Smooth muscle cell (in vitro differentiated cells): ENCODE measurements at regions not wholly inside any gene's neighbourhood (a gene's known extent, or its start where the extent isn't known, plus 50 kb on each side); places are given as distances from the start of the nearest gene placed in this dataset.
"Not testable (repeated sequence)": the region's sequence is repeated elsewhere in the genome, so short reads cannot be mapped to it uniquely, and the experiment has no call there.

ENCODE experiments used
- DNase-seq: peaks from one replicate; lab custom pipeline; 2025; ENCODE audit not compliant: unreplicated experiment; lab: John Stamatoyannopoulos, UW
- H2AFZ ChIP-seq: fragments of 200-600 bp; sonication (generic); 2 replicates; pipeline ENCODE4 v1.6.0; 2016; ENCODE audit warnings: antibody characterized with exemption, low read depth, mild to moderate bottlenecking
- H3F3A ChIP-seq: fragments of 200-600 bp; sonication (generic); 2 replicates; pipeline ENCODE4 v1.6.0; 2017; ENCODE audit warnings: antibody characterized with exemption, low read depth
- H3K27ac ChIP-seq: fragments of 200-600 bp; sonication (generic); 2 replicates; pipeline ENCODE4 v1.5.1; 2016; ENCODE audit warnings: low read depth, mild to moderate bottlenecking
- H3K27me3 ChIP-seq: fragments of 200-600 bp; sonication (generic); 2 replicates; pipeline ENCODE4 v1.6.1; 2016; ENCODE audit warnings: low read depth, mild to moderate bottlenecking
- H3K36me3 ChIP-seq: fragments of 200-600 bp; sonication (generic); 2 replicates; pipeline ENCODE4 v1.5.1; 2016; ENCODE audit warnings: low read depth
- H3K4me1 ChIP-seq: fragments of 200-600 bp; sonication (generic); 2 replicates; pipeline ENCODE4 v1.5.1; 2016; ENCODE audit warnings: low read depth
- H3K4me2 ChIP-seq: fragments of 200-600 bp; sonication (generic); 2 replicates; pipeline ENCODE4 v1.6.0; 2016; ENCODE audit warnings: mild to moderate bottlenecking
- H3K4me3 ChIP-seq: fragments of 200-600 bp; sonication (generic); 2 replicates; pipeline ENCODE4 v1.5.1; 2016; ENCODE audit warnings: mild to moderate bottlenecking
- H3K79me2 ChIP-seq: fragments of 200-600 bp; sonication (generic); 2 replicates; pipeline ENCODE4 v1.6.0; 2016; ENCODE audit warnings: low read depth, mild to moderate bottlenecking
- H3K9ac ChIP-seq: fragments of 200-600 bp; sonication (generic); 2 replicates; pipeline ENCODE4 v1.6.0; 2016; ENCODE audit warnings: low read depth
- H3K9me3 ChIP-seq: fragments of 200-600 bp; sonication (generic); replicated peaks from 2 replicates; pipeline ENCODE4 v1.5.1; 2016; ENCODE audit warnings: low read depth
- H4K20me1 ChIP-seq: fragments of 200-600 bp; sonication (generic); 2 replicates; pipeline ENCODE4 v1.6.0; 2016; ENCODE audit warnings: low read depth
- WGBS: methylation state at CpG from one replicate; pipeline ENCODE4 v1.1.7; 2016; ENCODE audit warnings: low lambda C conversion rate; 5-methylcytosine and 5-hydroxymethylcytosine counted together
- TF ChIP-seq, protein P1 (sequence below): fragments of 200-600 bp; sonication (generic); IDR thresholded peaks from 2 replicates; pipeline ENCODE4 v1.5.1; 2017; ENCODE audit warnings: borderline replicate concordance, mild to moderate bottlenecking, antibody characterized with exemption; ENCODE audit not compliant: insufficient read depth, poor library complexity, severe bottlenecking

- Histone ChIP-seq H3K36me3 (no peaks in the 10 kb centered on the region), H3K9ac (no peak overlapping the region), H3K4me3 (no peak overlapping the region), H4K20me1 (no peaks in the 10 kb centered on the region), H3F3A (no peaks in the 10 kb centered on the region), H3K79me2 (no peaks in the 10 kb centered on the region), H3K4me2 (no peak overlapping the region), H3K9me3 (no peaks in the 10 kb centered on the region), H3K27ac (no peak overlapping the region), H3K27me3 (no peaks in the 10 kb centered on the region), H2AFZ (no peak overlapping the region), H3K4me1 (no peaks in the 10 kb centered on the region)
- TF ChIP-seq, protein P1, sequence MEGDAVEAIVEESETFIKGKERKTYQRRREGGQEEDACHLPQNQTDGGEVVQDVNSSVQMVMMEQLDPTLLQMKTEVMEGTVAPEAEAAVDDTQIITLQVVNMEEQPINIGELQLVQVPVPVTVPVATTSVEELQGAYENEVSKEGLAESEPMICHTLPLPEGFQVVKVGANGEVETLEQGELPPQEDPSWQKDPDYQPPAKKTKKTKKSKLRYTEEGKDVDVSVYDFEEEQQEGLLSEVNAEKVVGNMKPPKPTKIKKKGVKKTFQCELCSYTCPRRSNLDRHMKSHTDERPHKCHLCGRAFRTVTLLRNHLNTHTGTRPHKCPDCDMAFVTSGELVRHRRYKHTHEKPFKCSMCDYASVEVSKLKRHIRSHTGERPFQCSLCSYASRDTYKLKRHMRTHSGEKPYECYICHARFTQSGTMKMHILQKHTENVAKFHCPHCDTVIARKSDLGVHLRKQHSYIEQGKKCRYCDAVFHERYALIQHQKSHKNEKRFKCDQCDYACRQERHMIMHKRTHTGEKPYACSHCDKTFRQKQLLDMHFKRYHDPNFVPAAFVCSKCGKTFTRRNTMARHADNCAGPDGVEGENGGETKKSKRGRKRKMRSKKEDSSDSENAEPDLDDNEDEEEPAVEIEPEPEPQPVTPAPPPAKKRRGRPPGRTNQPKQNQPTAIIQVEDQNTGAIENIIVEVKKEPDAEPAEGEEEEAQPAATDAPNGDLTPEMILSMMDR, result no peak
- no peak for DNase-seq
- 79% methylated on average over 3 of the region's 3 CpGs for WGBS
These were observed 300.1 kb downstream of the TFAP2B start for GRCh38 chr6:51118792-51119191.

- Histone ChIP-seq H3K36me3 (no peaks in the 10 kb centered on the region), H2AFZ (no peak overlapping the region), H3K9ac (no peak overlapping the region), H3K27me3 (no peaks in the 10 kb centered on the region), H3F3A (no peaks in the 10 kb centered on the region), H3K27ac (no peak overlapping the region), H3K79me2 (no peaks in the 10 kb centered on the region), H3K4me2 (no peak overlapping the region), H3K4me3 (no peak overlapping the region), H3K9me3 (no peaks in the 10 kb centered on the region), H4K20me1 (no peaks in the 10 kb centered on the region), H3K4me1 (no peaks in the 10 kb centered on the region)
- no peak for DNase-seq
- 86% methylated on average over 3 of the region's 3 CpGs for WGBS
- TF ChIP-seq, protein P1, result no peak
These were observed 301.3 kb downstream of the TFAP2B start for GRCh38 chr6:51120016-51120415.

GRCh38 chr6:51121380-51121976 is 302.8 kb downstream of the TFAP2B start:
- H2AFZ ChIP-seq, H3K4me2 ChIP-seq, H3K36me3 ChIP-seq, H3K79me2 ChIP-seq, H3K27me3 ChIP-seq, DNase-seq, H3K9ac ChIP-seq, H3K4me1 ChIP-seq, H3K9me3 ChIP-seq, H4K20me1 ChIP-seq, H3F3A ChIP-seq, H3K27ac ChIP-seq, H3K4me3 ChIP-seq: not testable (repeated sequence)
- 92% methylated on average over 22 of the region's 22 CpGs for WGBS

DNA sequence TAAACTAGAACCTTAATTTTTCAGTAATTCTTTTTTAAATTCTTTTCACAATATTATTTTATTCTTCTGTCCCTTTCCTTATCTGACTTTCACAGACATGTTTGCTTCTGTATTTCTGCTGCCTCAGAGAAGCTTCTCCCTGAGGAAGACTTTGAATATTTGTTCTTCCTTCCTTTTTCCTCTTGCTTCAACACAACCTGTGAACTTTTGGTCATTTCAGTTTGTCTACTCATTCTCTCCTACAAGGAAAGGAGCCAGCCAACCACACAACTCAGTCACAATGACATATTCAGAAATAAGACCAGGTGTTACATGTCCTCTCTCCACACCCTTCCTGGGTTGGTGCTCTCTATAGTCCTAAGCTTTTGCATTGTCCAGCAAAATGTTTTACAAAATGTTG is 310.4 kb downstream of the TFAP2B start:
- no peak overlapping the region for H3K4me3 ChIP-seq
- H3K4me2 ChIP-seq, result no peak overlapping the region
- no peak for DNase-seq
- H3K9me3 ChIP-seq, result no peaks in the 10 kb centered on the region
- no peaks in the 10 kb centered on the region for H3K79me2 ChIP-seq
- H2AFZ ChIP-seq, result no peak overlapping the region
- no peak overlapping the region for H3K9ac ChIP-seq
- no peaks in the 10 kb centered on the region for H3K36me3 ChIP-seq
- H3F3A ChIP-seq, result no peaks in the 10 kb centered on the region
- no peaks in the 10 kb centered on the region for H3K27me3 ChIP-seq
- H4K20me1 ChIP-seq, result no peaks in the 10 kb centered on the region
- no peak overlapping the region for H3K27ac ChIP-seq
- no peaks in the 10 kb centered on the region for H3K4me1 ChIP-seq
- TF ChIP-seq, protein P1, result no peak
